A549 (cell line): ENCODE measurements at regions not wholly inside any gene's neighbourhood (a gene's known extent, or its start where the extent isn't known, plus 50 kb on each side); places are given as distances from the start of the nearest gene placed in this dataset.

Source experiments
- ATAC-seq, 2 experiments: fragments of 200-7000 bp in 1 of 2; fragments of >200 bp in 1 of 2; cut with Nextera tagmentation in 1 of 2; cut with Tn5 transposase in 1 of 2; 3 replicates each; pipeline versions ENCODE4 v1.8.0 to v1.9.1; 2018 to 2020; ENCODE audit warnings: mild to moderate bottlenecking in 1 of 2, moderate library complexity in 1 of 2
- CTCF ChIA-PET: fragments of 300-600 bp; sonication (Branson Sonifier 250); formaldehyde crosslinking; extraction: SDS; loops from one replicate; lab custom pipeline; 2021; ENCODE audit warnings: antibody characterized with exemption, inconsistent platforms; lab: Yijun Ruan, JAX
- POLR2A ChIA-PET: fragments of 350-600 bp; formaldehyde crosslinking; extraction: SDS; loops from one replicate; lab custom pipeline; 2021; ENCODE audit warnings: antibody characterized with exemption, inconsistent platforms; lab: Yijun Ruan, JAX
- DNase-seq, 2 experiments: peaks; one replicate each; pipeline versions ENCODE4 v3.0.0 to v3.0.0-alpha.2; 2011 to 2016; ENCODE audit warnings: low read depth in 1 of 2, low spot score in 1 of 2
- FAIRE-seq: peaks from 2 replicates; lab custom pipeline; 2011; peaks lifted over from hg19 to GRCh38; lab: Jason Lieb, UNC
- H3K27ac ChIP-seq, 2 experiments: fragments of >200 bp; sonication (Bioruptor Twin); formaldehyde crosslinking; 3 replicates each; pipeline ENCODE4 v1.5.1; 2016 to 2017
- H3K4me1 ChIP-seq: fragments of >200 bp; sonication (Bioruptor Twin); formaldehyde crosslinking; 3 replicates; pipeline ENCODE4 v1.6.1; 2016
- H3K4me2 ChIP-seq: fragments of >200 bp; sonication (Bioruptor Twin); formaldehyde crosslinking; 3 replicates; pipeline ENCODE4 v1.6.1; 2016
- H3K4me3 ChIP-seq: fragments of >200 bp; sonication (Bioruptor Twin); formaldehyde crosslinking; 3 replicates; pipeline ENCODE4 v1.5.1; 2016
- H3K9me3 ChIP-seq: fragments of >200 bp; sonication (Bioruptor Twin); formaldehyde crosslinking; 3 replicates; pipeline ENCODE4 v1.6.1; 2016
- BHLHE40 ChIP-seq: IDR thresholded peaks from 2 replicates; pipeline ENCODE4 v1.6.1; 2012; ENCODE audit warnings: low read depth, low read length, inconsistent platforms
- EP300 ChIP-seq, 2 experiments: fragments of >200 bp; sonication (Bioruptor Twin); formaldehyde crosslinking; IDR thresholded peaks; 2 replicates in 1 of 2; 3 replicates in 1 of 2; pipeline ENCODE4 v1.6.1; 2016 to 2017
- FOXS1 ChIP-seq: fragments of 250-450 bp; sonication (Bioruptor Pico); IDR thresholded peaks from 2 replicates; pipeline ENCODE4 v1.5.0; 2020; ENCODE audit warnings: mild to moderate bottlenecking, moderate library complexity
- HEYL ChIP-seq: fragments of 250-450 bp; sonication (Bioruptor Pico); IDR thresholded peaks from 2 replicates; pipeline ENCODE4 v1.8.0; 2021; ENCODE audit warnings: mild to moderate bottlenecking, moderate library complexity
- HOXA7 ChIP-seq: fragments of 250-450 bp; sonication (Bioruptor Pico); IDR thresholded peaks from 2 replicates; pipeline ENCODE4 v1.5.0; 2020; ENCODE audit warnings: mild to moderate bottlenecking, moderate library complexity
- HOXB5 ChIP-seq: fragments of 250-450 bp; sonication (Bioruptor Pico); IDR thresholded peaks from 2 replicates; pipeline ENCODE4 v1.5.0; 2020; ENCODE audit warnings: mild to moderate bottlenecking, moderate library complexity
- JUNB ChIP-seq: fragments of >200 bp; sonication (Bioruptor Twin); formaldehyde crosslinking; IDR thresholded peaks from 2 replicates; pipeline ENCODE4 v1.6.1; 2016
- KDM5A ChIP-seq: fragments of 200-600 bp; sonication (generic); IDR thresholded peaks from 2 replicates; pipeline ENCODE4 v1.6.1; 2016; ENCODE audit warnings: antibody characterized with exemption, mild to moderate bottlenecking
- MAZ ChIP-seq: fragments of 150-350 bp; IDR thresholded peaks from 2 replicates; pipeline ENCODE4 v1.6.1; 2014; ENCODE audit warnings: antibody characterized with exemption, low read depth, low read length, borderline replicate concordance
- POLR2A ChIP-seq: IDR thresholded peaks from 2 replicates; pipeline ENCODE4 v1.6.1; 2012; ENCODE audit warnings: mild to moderate bottlenecking, low read length
- RARB ChIP-seq: fragments of 250-450 bp; sonication (Bioruptor Pico); IDR thresholded peaks from 2 replicates; pipeline ENCODE4 v1.8.0; 2021; ENCODE audit warnings: mild to moderate bottlenecking, moderate library complexity
- RFX5 ChIP-seq: fragments of 450-650 bp; IDR thresholded peaks from 2 replicates; pipeline ENCODE4 v1.7.1; 2014; ENCODE audit warnings: antibody characterized with exemption, mild to moderate bottlenecking, moderate library complexity
- RNF2 ChIP-seq: fragments of 200-600 bp; sonication (generic); IDR thresholded peaks from 2 replicates; pipeline ENCODE4 v1.6.1; 2016; ENCODE audit warnings: low read depth, mild to moderate bottlenecking, antibody characterized with exemption, moderate library complexity, borderline replicate concordance
- SREBF2 ChIP-seq: fragments of 450-650 bp; IDR thresholded peaks from 2 replicates; pipeline ENCODE4 v1.6.1; 2014; ENCODE audit warnings: mild to moderate bottlenecking, moderate library complexity
- TP53 ChIP-seq: fragments of 250-450 bp; sonication (Bioruptor Pico); IDR thresholded peaks from 2 replicates; pipeline ENCODE4 v1.5.0; 2021; ENCODE audit warnings: mild to moderate bottlenecking, moderate library complexity
- ZFP36 ChIP-seq: fragments of 450-650 bp; IDR thresholded peaks from 2 replicates; pipeline ENCODE4 v1.6.1; 2014; ENCODE audit warnings: borderline replicate concordance; ENCODE audit not compliant: partially characterized antibody
- WGBS: methylation state at CpG from one replicate; pipeline ENCODE4 v1.1.6; 2017; ENCODE audit errors: missing lambda C conversion rate; 5-methylcytosine and 5-hydroxymethylcytosine counted together
- TF ChIP-seq, protein P1 (sequence below): fragments of 150-350 bp; IDR thresholded peaks from 2 replicates; pipeline ENCODE4 v1.6.1; 2014; ENCODE audit warnings: low read depth, mild to moderate bottlenecking, low read length
- TF ChIP-seq, protein P2 (sequence below): IDR thresholded peaks from 2 replicates; pipeline ENCODE4 v1.6.1; 2012; ENCODE audit warnings: low read depth, borderline replicate concordance
- TF ChIP-seq, protein P3 (sequence below): fragments of 200-600 bp; sonication (generic); IDR thresholded peaks from 2 replicates; pipeline ENCODE4 v1.6.1; 2016; ENCODE audit warnings: antibody characterized with exemption, mild to moderate bottlenecking, moderate library complexity
- TF ChIP-seq, protein P4 (sequence below): IDR thresholded peaks from 2 replicates; pipeline ENCODE4 v1.6.1; 2012
- TF ChIP-seq, protein P5 (sequence below): fragments of >200 bp; sonication (Bioruptor Twin); formaldehyde crosslinking; IDR thresholded peaks from 3 replicates; pipeline ENCODE4 v1.5.1; 2016

DNA sequence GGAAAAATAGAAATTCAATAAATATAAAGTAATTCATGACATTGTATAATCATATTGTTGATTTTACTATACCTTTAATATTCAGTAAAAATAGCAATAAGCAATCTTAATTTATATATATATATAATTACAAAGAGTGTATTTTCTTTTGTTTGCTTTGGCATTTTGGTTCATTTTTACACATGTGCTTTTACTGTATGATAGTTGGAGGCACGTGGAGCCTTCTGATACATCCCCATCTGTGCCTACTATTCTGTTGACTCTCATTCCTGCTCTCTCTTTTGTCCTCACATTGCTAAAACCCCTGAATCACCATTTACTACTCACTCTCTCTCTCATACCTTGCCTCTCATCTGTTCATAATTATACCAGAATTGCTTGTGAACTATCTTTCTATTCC is 106.4 kb upstream of the NDST4 start (continued):
- TF ChIP-seq, protein P1, sequence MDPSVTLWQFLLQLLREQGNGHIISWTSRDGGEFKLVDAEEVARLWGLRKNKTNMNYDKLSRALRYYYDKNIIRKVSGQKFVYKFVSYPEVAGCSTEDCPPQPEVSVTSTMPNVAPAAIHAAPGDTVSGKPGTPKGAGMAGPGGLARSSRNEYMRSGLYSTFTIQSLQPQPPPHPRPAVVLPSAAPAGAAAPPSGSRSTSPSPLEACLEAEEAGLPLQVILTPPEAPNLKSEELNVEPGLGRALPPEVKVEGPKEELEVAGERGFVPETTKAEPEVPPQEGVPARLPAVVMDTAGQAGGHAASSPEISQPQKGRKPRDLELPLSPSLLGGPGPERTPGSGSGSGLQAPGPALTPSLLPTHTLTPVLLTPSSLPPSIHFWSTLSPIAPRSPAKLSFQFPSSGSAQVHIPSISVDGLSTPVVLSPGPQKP: no peak
- no peak for TF ChIP-seq TP53

DNA sequence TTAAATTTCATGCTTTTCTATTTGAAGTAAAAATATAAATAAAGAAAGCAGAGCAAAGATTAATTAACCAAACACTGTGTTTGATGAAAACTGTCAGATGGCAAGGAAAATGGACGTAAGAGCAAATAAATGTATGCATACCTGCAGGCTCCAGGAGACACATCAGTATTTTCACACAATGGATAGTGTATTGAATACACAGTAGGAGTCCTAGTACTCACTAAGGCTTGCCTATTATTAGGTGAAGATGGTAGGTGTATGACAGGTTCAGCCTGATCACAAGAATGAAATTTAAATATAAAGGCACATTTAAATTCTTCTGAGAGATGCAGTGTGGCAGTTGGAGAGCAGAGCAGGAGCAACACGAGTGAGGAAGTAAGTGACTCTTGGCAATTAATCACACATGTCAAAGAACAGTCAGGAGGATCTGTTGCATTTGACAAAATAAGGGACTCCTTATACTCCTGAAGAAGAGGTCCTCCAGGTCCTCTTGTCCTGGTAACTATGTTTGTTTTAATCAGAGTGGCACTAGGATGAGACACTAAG is 106.0 kb upstream of the NDST4 start:
- 3% methylated on average over 2 of the region's 2 CpGs for WGBS

DNA sequence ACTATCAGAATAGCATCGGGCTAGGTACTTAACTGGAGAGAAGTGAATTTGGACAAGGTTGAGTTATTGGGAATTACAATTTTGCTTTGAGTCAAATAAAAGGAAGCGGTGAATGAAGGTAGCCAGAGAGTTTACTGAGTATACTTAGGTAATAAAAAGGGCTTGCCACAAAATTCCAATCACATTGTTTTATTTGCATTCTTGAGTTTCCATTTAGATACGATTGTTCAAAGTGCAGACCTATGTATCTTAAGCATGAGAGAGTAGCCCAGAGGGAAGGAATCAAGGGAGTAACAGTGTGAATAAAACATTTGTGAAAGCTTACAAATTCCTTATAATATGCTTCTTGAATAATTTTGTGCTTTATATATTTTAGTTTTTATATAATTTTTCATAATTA is 102.5 kb upstream of the NDST4 start:
- WGBS: 20% methylated on average over 3 of the region's 3 CpGs
- H3K4me3 ChIP-seq: no peak overlapping the region
- no peak for TF ChIP-seq FOXS1 (CRISPR knock-in tag)
- TF ChIP-seq EP300 (IDR thresholded peaks at IDR 0.05): no peak
- no peak for TF ChIP-seq HOXA7 (CRISPR knock-in tag)
- TF ChIP-seq, protein P2, sequence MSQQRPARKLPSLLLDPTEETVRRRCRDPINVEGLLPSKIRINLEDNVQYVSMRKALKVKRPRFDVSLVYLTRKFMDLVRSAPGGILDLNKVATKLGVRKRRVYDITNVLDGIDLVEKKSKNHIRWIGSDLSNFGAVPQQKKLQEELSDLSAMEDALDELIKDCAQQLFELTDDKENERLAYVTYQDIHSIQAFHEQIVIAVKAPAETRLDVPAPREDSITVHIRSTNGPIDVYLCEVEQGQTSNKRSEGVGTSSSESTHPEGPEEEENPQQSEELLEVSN: no peak
- no peak for TF ChIP-seq HOXB5 (CRISPR knock-in tag)
- TF ChIP-seq JUNB: no peak
- TF ChIP-seq RFX5: no peak
- no peak for TF ChIP-seq BHLHE40
- TF ChIP-seq POLR2A: no peak
- TF ChIP-seq RNF2: no peak
- TF ChIP-seq TP53: no peak
- no peak for TF ChIP-seq SREBF2
- TF ChIP-seq RARB (CRISPR knock-in tag): no peak
- TF ChIP-seq ZFP36: no peak
- no peak for TF ChIP-seq HEYL (CRISPR knock-in tag)
- TF ChIP-seq, protein P3, sequence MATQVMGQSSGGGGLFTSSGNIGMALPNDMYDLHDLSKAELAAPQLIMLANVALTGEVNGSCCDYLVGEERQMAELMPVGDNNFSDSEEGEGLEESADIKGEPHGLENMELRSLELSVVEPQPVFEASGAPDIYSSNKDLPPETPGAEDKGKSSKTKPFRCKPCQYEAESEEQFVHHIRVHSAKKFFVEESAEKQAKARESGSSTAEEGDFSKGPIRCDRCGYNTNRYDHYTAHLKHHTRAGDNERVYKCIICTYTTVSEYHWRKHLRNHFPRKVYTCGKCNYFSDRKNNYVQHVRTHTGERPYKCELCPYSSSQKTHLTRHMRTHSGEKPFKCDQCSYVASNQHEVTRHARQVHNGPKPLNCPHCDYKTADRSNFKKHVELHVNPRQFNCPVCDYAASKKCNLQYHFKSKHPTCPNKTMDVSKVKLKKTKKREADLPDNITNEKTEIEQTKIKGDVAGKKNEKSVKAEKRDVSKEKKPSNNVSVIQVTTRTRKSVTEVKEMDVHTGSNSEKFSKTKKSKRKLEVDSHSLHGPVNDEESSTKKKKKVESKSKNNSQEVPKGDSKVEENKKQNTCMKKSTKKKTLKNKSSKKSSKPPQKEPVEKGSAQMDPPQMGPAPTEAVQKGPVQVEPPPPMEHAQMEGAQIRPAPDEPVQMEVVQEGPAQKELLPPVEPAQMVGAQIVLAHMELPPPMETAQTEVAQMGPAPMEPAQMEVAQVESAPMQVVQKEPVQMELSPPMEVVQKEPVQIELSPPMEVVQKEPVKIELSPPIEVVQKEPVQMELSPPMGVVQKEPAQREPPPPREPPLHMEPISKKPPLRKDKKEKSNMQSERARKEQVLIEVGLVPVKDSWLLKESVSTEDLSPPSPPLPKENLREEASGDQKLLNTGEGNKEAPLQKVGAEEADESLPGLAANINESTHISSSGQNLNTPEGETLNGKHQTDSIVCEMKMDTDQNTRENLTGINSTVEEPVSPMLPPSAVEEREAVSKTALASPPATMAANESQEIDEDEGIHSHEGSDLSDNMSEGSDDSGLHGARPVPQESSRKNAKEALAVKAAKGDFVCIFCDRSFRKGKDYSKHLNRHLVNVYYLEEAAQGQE: no peak
- TF ChIP-seq MAZ: no peak
- TF ChIP-seq, protein P4, sequence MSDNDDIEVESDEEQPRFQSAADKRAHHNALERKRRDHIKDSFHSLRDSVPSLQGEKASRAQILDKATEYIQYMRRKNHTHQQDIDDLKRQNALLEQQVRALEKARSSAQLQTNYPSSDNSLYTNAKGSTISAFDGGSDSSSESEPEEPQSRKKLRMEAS: no peak
- TF ChIP-seq, protein P5, sequence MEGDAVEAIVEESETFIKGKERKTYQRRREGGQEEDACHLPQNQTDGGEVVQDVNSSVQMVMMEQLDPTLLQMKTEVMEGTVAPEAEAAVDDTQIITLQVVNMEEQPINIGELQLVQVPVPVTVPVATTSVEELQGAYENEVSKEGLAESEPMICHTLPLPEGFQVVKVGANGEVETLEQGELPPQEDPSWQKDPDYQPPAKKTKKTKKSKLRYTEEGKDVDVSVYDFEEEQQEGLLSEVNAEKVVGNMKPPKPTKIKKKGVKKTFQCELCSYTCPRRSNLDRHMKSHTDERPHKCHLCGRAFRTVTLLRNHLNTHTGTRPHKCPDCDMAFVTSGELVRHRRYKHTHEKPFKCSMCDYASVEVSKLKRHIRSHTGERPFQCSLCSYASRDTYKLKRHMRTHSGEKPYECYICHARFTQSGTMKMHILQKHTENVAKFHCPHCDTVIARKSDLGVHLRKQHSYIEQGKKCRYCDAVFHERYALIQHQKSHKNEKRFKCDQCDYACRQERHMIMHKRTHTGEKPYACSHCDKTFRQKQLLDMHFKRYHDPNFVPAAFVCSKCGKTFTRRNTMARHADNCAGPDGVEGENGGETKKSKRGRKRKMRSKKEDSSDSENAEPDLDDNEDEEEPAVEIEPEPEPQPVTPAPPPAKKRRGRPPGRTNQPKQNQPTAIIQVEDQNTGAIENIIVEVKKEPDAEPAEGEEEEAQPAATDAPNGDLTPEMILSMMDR: no peak
- TF ChIP-seq, all 56 proteins: peak for 0
- FAIRE-seq (no peak), DNase-seq (no peak), ATAC-seq (no peak)
- Histone ChIP-seq H3K4me2 (no peak overlapping the region), H3K27ac (no peak overlapping the region), H3K4me1 (no peaks in the 10 kb centered on the region), H3K9me3 (no peaks in the 10 kb centered on the region)
- POLR2A ChIA-PET: no interaction called here
- CTCF ChIA-PET: no interaction called here

More for the DNA sequence above, 106.0 kb upstream of the NDST4 start:
- Histone ChIP-seq H3K27ac (no peak overlapping the region), H3K9me3 (no peaks in the 10 kb centered on the region), H3K4me3 (no peak overlapping the region), H3K4me1 (no peaks in the 10 kb centered on the region), H3K4me2 (no peak overlapping the region)
- no peak for ATAC-seq
- FAIRE-seq: no peak
- CTCF ChIA-PET: no interaction called here
- no peak for TF ChIP-seq KDM5A
- DNase-seq: no peak
- POLR2A ChIA-PET: no interaction called here
